GM12878 (cell line): ENCODE measurements at regions not wholly inside any gene's neighbourhood (a gene's known extent, or its start where the extent isn't known, plus 50 kb on each side); places are given as distances from the start of the nearest gene placed in this dataset.

Experiments used
- ATAC-seq: fragments of 200-7000 bp; cut with Tn5 transposase; 3 replicates; pipeline ENCODE4 v1.9.1; 2020; ENCODE audit warnings: mild to moderate bottlenecking, moderate library complexity
- BruUV-seq: library from RNA; stranded (reverse); fragments of 400-500 nt; replicated peaks from 2 replicates; lab custom pipeline; 2021; lab: Mats Ljungman, UMichigan
- CTCF ChIA-PET: fragments of 300-600 bp; sonication (Branson Sonifier 250); formaldehyde crosslinking; extraction: SDS; loops from one replicate; lab custom pipeline; 2021; ENCODE audit warnings: inconsistent platforms; lab: Yijun Ruan, JAX
- POLR2A ChIA-PET: fragments of 350-600 bp; formaldehyde crosslinking; extraction: SDS; loops from one replicate; lab custom pipeline; 2021; ENCODE audit warnings: inconsistent platforms; lab: Charles Lee
- RAD21 ChIA-PET: fragments of 300-600 bp; sonication (Branson Sonifier 250); formaldehyde crosslinking; loops from one replicate; lab custom pipeline; 2023; ENCODE audit warnings: antibody characterized with exemption; ENCODE audit not compliant: unreplicated experiment; lab: Charles Lee
- SMC1A ChIA-PET: fragments of 300-600 bp; sonication (Branson Sonifier 250); formaldehyde crosslinking; loops from one replicate; lab custom pipeline; 2023; ENCODE audit not compliant: unreplicated experiment, uncharacterized antibody; lab: Charles Lee
- DNase-seq: peaks from one replicate; pipeline ENCODE4 v3.0.0-alpha.2; 2011; ENCODE audit warnings: low read depth, low spot score
- FAIRE-seq: peaks from 3 replicates; lab custom pipeline; 2011; peaks lifted over from hg19 to GRCh38; lab: Jason Lieb, UNC
- H2AFZ ChIP-seq: 2 replicates; pipeline ENCODE4 v1.6.0; 2011; ENCODE audit warnings: low read depth, low read length, control low read depth; ENCODE audit not compliant: control insufficient read depth
- H3K27ac ChIP-seq: 2 replicates; pipeline ENCODE4 v1.5.1; 2011; ENCODE audit warnings: control low read depth; ENCODE audit not compliant: control insufficient read depth, insufficient read depth
- H3K27me3 ChIP-seq, 2 experiments: replicated peaks in 1 of 2; 2 replicates each; pipeline versions ENCODE4 v1.6.0 to v1.6.1; 2011; ENCODE audit warnings: low read length in 1 of 2; ENCODE audit not compliant: control insufficient read depth in 2 of 2, insufficient read depth in 2 of 2
- H3K36me3 ChIP-seq, 2 experiments: 2 replicates each; pipeline ENCODE4 v1.5.1; 2011; ENCODE audit warnings: low read length in 1 of 2; ENCODE audit not compliant: control insufficient read depth in 2 of 2, insufficient read depth in 2 of 2
- H3K4me1 ChIP-seq: 2 replicates; pipeline ENCODE4 v1.6.1; 2011; ENCODE audit warnings: mild to moderate bottlenecking, low read length, moderate library complexity, mixed read lengths; ENCODE audit not compliant: control insufficient read depth, insufficient read depth
- H3K4me2 ChIP-seq: 2 replicates; pipeline ENCODE4 v1.6.0; 2011; ENCODE audit warnings: control low read depth; ENCODE audit not compliant: control insufficient read depth, insufficient read depth
- H3K4me3 ChIP-seq: fragments of 200-600 bp; sonication (generic); 2 replicates; pipeline ENCODE4 v1.5.1; 2016
- H3K79me2 ChIP-seq: 2 replicates; pipeline ENCODE4 v1.6.0; 2011; ENCODE audit warnings: low read length; ENCODE audit not compliant: control insufficient read depth, insufficient read depth
- H3K9ac ChIP-seq: 2 replicates; pipeline ENCODE4 v1.8.0; 2011; ENCODE audit warnings: low read length, control low read depth, mixed read lengths; ENCODE audit not compliant: control insufficient read depth, insufficient read depth
- H3K9me3 ChIP-seq: replicated peaks from 3 replicates; pipeline ENCODE4 v1.5.1; 2011; ENCODE audit warnings: mild to moderate bottlenecking, low read length; ENCODE audit not compliant: control insufficient read depth, insufficient read depth
- H4K20me1 ChIP-seq: 2 replicates; pipeline ENCODE4 v1.6.0; 2011; ENCODE audit not compliant: control insufficient read depth, insufficient read depth
- CHD4 ChIP-seq: fragments of 200-600 bp; sonication (generic); IDR thresholded peaks from 2 replicates; pipeline ENCODE4 v1.6.1; 2016; ENCODE audit warnings: mild to moderate bottlenecking
- CREB1 ChIP-seq: IDR thresholded peaks from 2 replicates; pipeline ENCODE4 v1.6.1; 2012; ENCODE audit warnings: low read depth, mild to moderate bottlenecking, inconsistent platforms
- E2F4 ChIP-seq: IDR thresholded peaks from 2 replicates; pipeline ENCODE4 v1.6.1; 2012; ENCODE audit warnings: low read depth, low read length, improper control_type of control experiment
- ETV6 ChIP-seq, 2 experiments: fragments of 450-650 bp in 1 of 2; IDR thresholded peaks in 1 of 2; conservative IDR thresholded peaks in 1 of 2; 2 replicates each; pipeline ENCODE4 v1.6.1; 2014; ENCODE audit warnings: antibody characterized with exemption in 1 of 2, borderline replicate concordance in 1 of 2, low read depth in 1 of 2, mild to moderate bottlenecking in 1 of 2, moderate library complexity in 1 of 2
- IRF4 ChIP-seq: IDR thresholded peaks from 2 replicates; pipeline ENCODE4 v1.6.1; 2011; ENCODE audit warnings: low read depth, low read length
- MTA2 ChIP-seq: fragments of 450-650 bp; IDR thresholded peaks from 2 replicates; pipeline ENCODE4 v1.6.1; 2016; ENCODE audit warnings: low read depth, mild to moderate bottlenecking, moderate library complexity
- NFIC ChIP-seq: IDR thresholded peaks from 2 replicates; pipeline ENCODE4 v1.6.1; 2012; ENCODE audit warnings: low read depth, mild to moderate bottlenecking, inconsistent platforms, low read length, moderate library complexity
- NFYB ChIP-seq: IDR thresholded peaks from 2 replicates; pipeline ENCODE4 v1.6.1; 2011; ENCODE audit warnings: low read depth, mild to moderate bottlenecking, low read length, improper control_type of control experiment, moderate library complexity; ENCODE audit not compliant: insufficient read depth
- NR2C2 ChIP-seq: IDR thresholded peaks from 2 replicates; pipeline ENCODE4 v1.6.1; 2011; ENCODE audit warnings: borderline replicate concordance, low read depth; ENCODE audit not compliant: control insufficient read depth, insufficient read length
- SMAD1 ChIP-seq: fragments of 450-650 bp; IDR thresholded peaks from 2 replicates; pipeline ENCODE4 v1.6.1; 2018; ENCODE audit warnings: mild to moderate bottlenecking, low read depth; ENCODE audit not compliant: partially characterized antibody
- YBX1 ChIP-seq: fragments of 450-650 bp; IDR thresholded peaks from 2 replicates; pipeline ENCODE4 v1.6.1; 2016; ENCODE audit warnings: antibody characterized with exemption
- ZBTB11 ChIP-seq: fragments of 450-650 bp; formaldehyde crosslinking; IDR thresholded peaks from 2 replicates; pipeline ENCODE4 v1.5.0; 2022; ENCODE audit warnings: mild to moderate bottlenecking, missing genetic modification characterization
- WGBS: methylation state at CpG from one replicate; pipeline ENCODE4 v1.1.6; 2016; ENCODE audit warnings: low lambda C conversion rate; ENCODE audit not compliant: insufficient replicate concordance, insufficient coverage; ENCODE audit errors: missing lambda C conversion rate; 5-methylcytosine and 5-hydroxymethylcytosine counted together
- in situ Hi-C: fragments of 300-500 bp; cut with MboI; formaldehyde crosslinking; loops from 9 replicates; pipeline ENCODE4 v1.14.3; 2018; ENCODE audit warnings: mixed read lengths
- intact Hi-C: fragments of 100-400 bp; cut with micrococcal nuclease; formaldehyde crosslinking; loops from one replicate; pipeline ENCODE4 v1.14.2; 2022; ENCODE audit not compliant: unreplicated experiment

- TF ChIP-seq ZBTB11 (no peak), E2F4 (no peak), YBX1 (no peak), NR2C2 (no peak), NFIC (no peak), NFYB (no peak), CHD4 (no peak), CREB1 (no peak), IRF4 (no peak)
These were observed 217.4 kb upstream of the CD96 start (continued) for GRCh38 chr3:111324645-111325044.

- ChIA-PET POLR2A (no interaction called here), CTCF (interaction anchor here (1.3 kb wide), 1 partner anchor 14 kb away, joined by 3 read pairs; no protein-coding TSS in a partner anchor)
These were observed 216.8 kb upstream of the CD96 start for GRCh38 chr3:111325160-111325718.

More at GRCh38 chr3:111325160-111325718, 216.8 kb upstream of the CD96 start:
- 41% methylated on average over 4 of the region's 4 CpGs for WGBS
- H3K4me2 ChIP-seq = no peak overlapping the region
- no peaks in the 10 kb centered on the region for H3K36me3 ChIP-seq
- no TSS peak for BruUV-seq
- ChIA-PET RAD21 (no interaction called here), SMC1A (no interaction called here)
- intact Hi-C loops (no loop called here), in situ Hi-C loops (no loop called here)
- TF ChIP-seq NFIC (no peak), MTA2 (no peak), ETV6 (conservative IDR thresholded peaks at IDR 0.05 in 1 of 2, IDR thresholded peaks at IDR 0.05 in 1 of 2; ENCODE audit: borderline replicate concordance in 1 of 2, low read depth in 1 of 2) (no peak), SMAD1 (no peak)
- ATAC-seq (no peak), FAIRE-seq (no peak), DNase-seq (no peak)
- H3K9ac ChIP-seq = no peak overlapping the region
- H3K27me3 ChIP-seq = no peaks in the 10 kb centered on the region
- no peaks in the 10 kb centered on the region for H3K4me1 ChIP-seq
- no peaks in the 10 kb centered on the region for H4K20me1 ChIP-seq
- no peak overlapping the region for H3K4me3 ChIP-seq
- no peak overlapping the region for H2AFZ ChIP-seq
- H3K79me2 ChIP-seq = no peaks in the 10 kb centered on the region
- no peak overlapping the region for H3K27ac ChIP-seq
- H3K9me3 ChIP-seq = no peaks in the 10 kb centered on the region
